RWPE2 (cell line): ENCODE measurements at regions not wholly inside any gene's neighbourhood (a gene's known extent, or its start where the extent isn't known, plus 50 kb on each side); places are given as distances from the start of the nearest gene placed in this dataset.

Source experiments
- ATAC-seq: fragments of 200-7000 bp; cut with Tn5 transposase; 3 replicates; pipeline ENCODE4 v1.9.1; 2021; ENCODE audit warnings: low read depth
- DNase-seq: peaks from one replicate; pipeline ENCODE4 v3.0.0-alpha.2; 2020; ENCODE audit warnings: low spot score
- H3K27ac ChIP-seq: fragments of 450-650 bp; 2 replicates; pipeline ENCODE4 v1.5.1; 2017; ENCODE audit warnings: mild to moderate bottlenecking; ENCODE audit not compliant: poor library complexity, severe bottlenecking
- H3K27me3 ChIP-seq: fragments of 250-450 bp; sonication (Bioruptor Pico); 2 replicates; pipeline ENCODE4 v1.5.1; 2021; ENCODE audit warnings: mild to moderate bottlenecking, moderate library complexity; ENCODE audit not compliant: insufficient read depth, poor library complexity, severe bottlenecking
- H3K36me3 ChIP-seq: fragments of 250-450 bp; sonication (Bioruptor Pico); 2 replicates; pipeline ENCODE4 v1.5.1; 2020; ENCODE audit warnings: low read depth, mild to moderate bottlenecking, moderate library complexity
- H3K4me1 ChIP-seq: fragments of 250-450 bp; sonication (Bioruptor Pico); 2 replicates; pipeline ENCODE4 v1.5.1; 2021; ENCODE audit warnings: mild to moderate bottlenecking, moderate library complexity; ENCODE audit not compliant: insufficient read depth, poor library complexity, severe bottlenecking
- H3K4me3 ChIP-seq: fragments of 250-450 bp; sonication (Bioruptor Pico); 2 replicates; pipeline ENCODE4 v1.5.1; 2021; ENCODE audit warnings: mild to moderate bottlenecking, moderate library complexity; ENCODE audit not compliant: severe bottlenecking
- H3K9me3 ChIP-seq: fragments of 250-450 bp; sonication (Bioruptor Pico); 2 replicates; pipeline ENCODE4 v1.5.1; 2021; ENCODE audit warnings: mild to moderate bottlenecking, moderate library complexity; ENCODE audit not compliant: severe bottlenecking
- TF ChIP-seq, protein P1 (sequence below): fragments of 450-650 bp; IDR thresholded peaks from one replicate; pipeline ENCODE4 v1.5.1; 2017; ENCODE audit warnings: mild to moderate bottlenecking, moderate library complexity; ENCODE audit not compliant: poor library complexity, severe bottlenecking

DNA sequence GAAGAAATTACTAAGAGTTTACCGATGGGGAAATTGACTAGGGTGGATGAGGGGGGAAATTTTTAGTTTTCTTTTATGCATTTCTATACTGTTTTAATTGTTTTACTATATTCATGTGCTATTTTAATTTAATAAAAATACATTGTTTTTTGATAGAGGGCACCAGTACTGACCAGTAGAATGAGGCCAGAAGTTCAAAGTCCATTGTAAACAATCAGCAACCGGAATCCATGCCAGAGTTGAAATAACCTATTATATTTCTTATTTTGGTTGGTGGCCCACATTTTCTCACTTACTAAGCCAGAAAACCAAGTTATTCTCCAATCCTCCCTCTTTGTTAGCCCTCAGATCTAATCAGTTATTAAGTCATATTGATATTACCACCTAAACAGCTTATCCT is 595.9 kb downstream of the SMARCA1 start:
- H3K4me1 ChIP-seq: no peaks in the 10 kb centered on the region
- H3K27me3 ChIP-seq: no peaks in the 10 kb centered on the region
- H3K27ac ChIP-seq: no peak overlapping the region
- H3K36me3 ChIP-seq: no peaks in the 10 kb centered on the region
- no peak for DNase-seq
- ATAC-seq: no peak
- TF ChIP-seq, protein P1, sequence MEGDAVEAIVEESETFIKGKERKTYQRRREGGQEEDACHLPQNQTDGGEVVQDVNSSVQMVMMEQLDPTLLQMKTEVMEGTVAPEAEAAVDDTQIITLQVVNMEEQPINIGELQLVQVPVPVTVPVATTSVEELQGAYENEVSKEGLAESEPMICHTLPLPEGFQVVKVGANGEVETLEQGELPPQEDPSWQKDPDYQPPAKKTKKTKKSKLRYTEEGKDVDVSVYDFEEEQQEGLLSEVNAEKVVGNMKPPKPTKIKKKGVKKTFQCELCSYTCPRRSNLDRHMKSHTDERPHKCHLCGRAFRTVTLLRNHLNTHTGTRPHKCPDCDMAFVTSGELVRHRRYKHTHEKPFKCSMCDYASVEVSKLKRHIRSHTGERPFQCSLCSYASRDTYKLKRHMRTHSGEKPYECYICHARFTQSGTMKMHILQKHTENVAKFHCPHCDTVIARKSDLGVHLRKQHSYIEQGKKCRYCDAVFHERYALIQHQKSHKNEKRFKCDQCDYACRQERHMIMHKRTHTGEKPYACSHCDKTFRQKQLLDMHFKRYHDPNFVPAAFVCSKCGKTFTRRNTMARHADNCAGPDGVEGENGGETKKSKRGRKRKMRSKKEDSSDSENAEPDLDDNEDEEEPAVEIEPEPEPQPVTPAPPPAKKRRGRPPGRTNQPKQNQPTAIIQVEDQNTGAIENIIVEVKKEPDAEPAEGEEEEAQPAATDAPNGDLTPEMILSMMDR: no peak
- H3K4me3 ChIP-seq: no peak overlapping the region
- H3K9me3 ChIP-seq: no peaks in the 10 kb centered on the region

DNA sequence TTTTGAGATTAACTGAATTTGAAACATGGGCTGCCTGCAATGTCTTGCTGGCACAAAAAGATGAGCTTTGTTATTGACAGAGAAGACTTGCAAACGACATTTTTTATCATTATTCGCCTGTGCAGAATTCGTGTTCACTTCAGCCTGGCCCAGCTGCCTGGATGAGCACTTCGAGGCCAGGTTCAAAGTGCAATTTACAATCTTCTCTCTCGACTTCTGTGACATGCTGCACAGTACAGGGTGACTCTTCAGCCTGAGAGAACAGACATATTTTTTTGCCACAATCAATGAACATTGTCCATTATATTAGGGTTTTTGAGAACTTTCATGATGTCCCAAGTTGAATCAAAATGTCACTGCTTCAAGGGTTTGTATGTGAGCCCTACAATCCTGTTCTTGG is 616.5 kb downstream of the SMARCA1 start:
- H3K27ac ChIP-seq: no peak overlapping the region
- H3K27me3 ChIP-seq: no peaks in the 10 kb centered on the region
- TF ChIP-seq, protein P1: no peak
- no peaks in the 10 kb centered on the region for H3K9me3 ChIP-seq
- DNase-seq (no peak), ATAC-seq (no peak)
- H3K4me3 ChIP-seq: no peak overlapping the region
- no peaks in the 10 kb centered on the region for H3K36me3 ChIP-seq
- H3K4me1 ChIP-seq: no peaks in the 10 kb centered on the region

DNA sequence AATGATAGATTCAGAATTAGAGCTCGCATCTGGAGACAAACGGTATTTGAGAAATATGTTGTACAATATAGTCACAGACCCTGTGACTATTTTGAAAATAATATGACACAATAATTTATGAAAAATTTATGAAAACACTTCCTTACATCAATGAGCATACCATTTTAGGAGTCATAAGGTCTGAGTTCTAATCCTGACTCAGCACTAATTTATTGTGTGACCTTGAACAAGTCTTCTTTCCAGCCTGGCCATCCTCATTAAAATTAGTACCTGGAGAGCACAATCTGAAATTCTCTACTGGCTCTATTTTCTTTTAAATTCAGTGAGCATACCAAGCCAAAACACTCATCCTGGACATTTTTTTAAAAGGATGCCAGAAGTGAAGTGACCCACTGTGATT is 622.3 kb downstream of the SMARCA1 start:
- ATAC-seq (no peak), DNase-seq (no peak)
- H3K27me3 ChIP-seq: no peaks in the 10 kb centered on the region
- H3K4me1 ChIP-seq: no peaks in the 10 kb centered on the region
- TF ChIP-seq, protein P1: no peak
- H3K9me3 ChIP-seq: no peaks in the 10 kb centered on the region
- no peak overlapping the region for H3K27ac ChIP-seq
- no peak overlapping the region for H3K4me3 ChIP-seq
- no peaks in the 10 kb centered on the region for H3K36me3 ChIP-seq

DNA sequence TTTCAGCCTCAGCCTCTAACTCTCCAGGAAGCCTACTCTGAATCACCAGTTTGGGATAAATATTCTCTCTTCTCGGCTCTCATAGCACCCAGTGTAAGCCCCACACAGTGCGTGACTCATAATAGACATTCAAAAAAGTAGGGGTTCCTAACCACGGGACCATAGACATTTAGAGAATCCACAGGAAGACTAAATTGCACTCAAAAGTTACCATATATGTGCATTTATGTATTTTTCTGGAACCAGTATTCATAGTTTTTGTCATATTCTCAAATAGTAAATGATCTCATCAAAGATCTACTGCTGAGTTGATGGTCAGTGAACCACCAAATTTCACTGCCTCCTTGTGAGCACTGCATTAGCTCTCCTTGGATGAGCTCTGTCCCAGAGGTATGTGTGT is 625.7 kb downstream of the SMARCA1 start:
- Histone ChIP-seq H3K36me3 (no peaks in the 10 kb centered on the region), H3K9me3 (no peaks in the 10 kb centered on the region), H3K27me3 (no peaks in the 10 kb centered on the region), H3K4me3 (no peak overlapping the region), H3K4me1 (no peaks in the 10 kb centered on the region), H3K27ac (no peak overlapping the region)
- no peak for ATAC-seq
- no peak for DNase-seq
- TF ChIP-seq, protein P1: no peak

DNA sequence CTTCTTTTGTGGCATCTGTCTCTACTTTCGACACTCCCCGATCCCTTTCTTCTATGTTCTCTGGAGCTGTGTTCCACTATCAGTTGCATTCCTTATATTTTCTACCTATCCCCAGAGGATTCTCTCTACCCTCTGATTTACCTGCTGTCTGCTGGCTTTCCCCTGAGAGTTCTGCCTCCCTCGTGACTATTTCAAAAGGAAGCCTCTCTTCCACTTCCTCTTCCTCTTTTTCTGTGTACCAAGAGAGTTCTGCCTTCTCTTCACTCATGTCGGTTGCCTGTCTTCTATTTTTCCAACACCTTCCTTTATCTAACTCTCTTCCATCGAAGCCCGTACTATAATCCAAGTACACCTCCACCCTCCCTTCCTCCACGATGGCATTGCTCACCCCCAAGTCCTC is 631.7 kb downstream of the SMARCA1 start:
- H3K9me3 ChIP-seq: no peaks in the 10 kb centered on the region
- H3K27me3 ChIP-seq: no peaks in the 10 kb centered on the region
- H3K4me1 ChIP-seq: no peaks in the 10 kb centered on the region
- ATAC-seq (no peak), DNase-seq (no peak)
- TF ChIP-seq, protein P1: no peak
- H3K27ac ChIP-seq: no peak overlapping the region
- H3K36me3 ChIP-seq: no peaks in the 10 kb centered on the region
- H3K4me3 ChIP-seq: no peak overlapping the region
